Esophagus (tissue), 2 donors: ENCODE measurements at regions not wholly inside any gene's neighbourhood (a gene's known extent, or its start where the extent isn't known, plus 50 kb on each side); places are given as distances from the start of the nearest gene placed in this dataset.

Experiments
- H3K27ac ChIP-seq, 2 donors: one replicate each; pipeline ENCODE4 v1.5.1; 2013; ENCODE audit warnings: low read depth in 2 of 2, mild to moderate bottlenecking in 2 of 2, inconsistent platforms in 1 of 2, low read length in 1 of 2, moderate library complexity in 1 of 2
- H3K27me3 ChIP-seq, 2 donors: one replicate each; pipeline ENCODE4 v1.6.1; 2013; ENCODE audit warnings: low read length in 2 of 2, control low read depth in 1 of 2, mild to moderate bottlenecking in 1 of 2; ENCODE audit not compliant: insufficient read depth in 2 of 2, control insufficient read depth in 1 of 2
- H3K36me3 ChIP-seq, 2 donors: one replicate each; pipeline ENCODE4 v1.6.1; 2013; ENCODE audit warnings: low read length in 1 of 2; ENCODE audit not compliant: control insufficient read depth in 2 of 2, insufficient read depth in 2 of 2
- H3K4me1 ChIP-seq, 2 donors: one replicate each; pipeline ENCODE4 v1.6.1; 2013; ENCODE audit warnings: low read length in 1 of 2; ENCODE audit not compliant: control insufficient read depth in 2 of 2, insufficient read depth in 2 of 2
- H3K4me3 ChIP-seq, 2 donors: one replicate each; pipeline ENCODE4 v1.5.1; 2013; ENCODE audit warnings: low read length in 2 of 2, mild to moderate bottlenecking in 2 of 2, low read depth in 1 of 2, moderate library complexity in 1 of 2
- H3K9me3 ChIP-seq, 2 donors: one replicate each; pipeline ENCODE4 v1.6.1; 2013; ENCODE audit warnings: mild to moderate bottlenecking in 2 of 2, low read depth in 1 of 2, low read length in 1 of 2, moderate library complexity in 1 of 2; ENCODE audit not compliant: control insufficient read depth in 2 of 2, insufficient read depth in 1 of 2
- WGBS, 2 donors: extraction: QIAGEN DNeasy Blood & Tissue Kit; methylation state at CpG; one replicate each; pipeline ENCODE4 v1.1.7; 2013; 5-methylcytosine and 5-hydroxymethylcytosine counted together
- donor health status: healthy with polysubstance abuse.
- donor health status: Bipolar disorder and iron deficiency.

DNA sequence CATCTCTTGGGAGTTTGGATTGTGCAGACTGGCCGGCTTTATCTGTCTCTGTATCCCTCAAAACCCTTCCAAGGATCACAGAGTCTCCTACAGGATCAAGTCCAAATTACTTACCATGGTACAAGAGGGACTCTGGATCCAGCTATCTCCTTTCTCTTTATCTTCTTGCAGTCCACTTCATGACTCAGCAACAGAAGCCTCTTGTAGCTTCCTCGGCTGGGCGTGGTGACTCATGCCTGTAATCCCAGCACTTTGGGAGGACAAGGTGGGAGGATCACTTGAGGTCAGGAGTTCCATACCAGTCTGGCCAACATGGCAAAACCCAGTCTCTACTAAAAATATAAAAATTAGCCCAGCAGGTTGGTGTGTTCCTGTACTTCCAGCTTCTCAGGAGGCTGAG, 189.7 kb downstream of the BCAT1 start:
- H3K27me3 ChIP-seq: no peaks in the 10 kb centered on the region
- no peaks in the 10 kb centered on the region for H3K36me3 ChIP-seq
- no peak overlapping the region for H3K27ac ChIP-seq
- WGBS, 2 donors: 77 to 94% methylated on average over 3 of the region's 3 CpGs
- H3K4me1 ChIP-seq: no peaks in the 10 kb centered on the region
- H3K4me3 ChIP-seq: no peak overlapping the region
- no peaks in the 10 kb centered on the region for H3K9me3 ChIP-seq

DNA sequence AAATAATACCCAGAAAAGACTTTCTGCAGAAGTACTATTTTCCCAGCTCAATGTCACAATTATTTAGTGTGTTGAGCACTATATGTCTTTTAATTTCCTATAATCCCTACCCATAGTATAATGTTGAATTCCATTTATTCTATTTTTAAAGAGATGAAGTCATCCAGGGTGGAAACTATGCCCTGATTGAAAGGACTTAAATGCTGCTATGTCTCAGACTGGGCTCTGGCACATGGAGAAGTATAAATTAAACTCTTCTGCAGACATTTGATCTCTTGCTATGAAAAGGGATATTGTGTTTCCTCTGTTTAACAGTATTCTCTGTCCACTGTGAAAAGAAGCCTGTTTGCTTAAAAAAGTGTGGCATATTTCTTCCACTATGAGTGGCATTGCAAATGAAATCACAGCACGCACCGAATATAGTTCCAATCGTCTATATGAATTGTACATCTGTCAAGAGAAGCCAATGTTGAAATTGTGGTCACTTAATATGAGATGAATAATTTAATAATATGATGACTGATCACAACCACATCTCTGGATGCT, 192.3 kb downstream of the BCAT1 start:
- WGBS, 2 donors: 83 to 84% methylated on average over 3 of the region's 3 CpGs
- Histone ChIP-seq H3K36me3 (no peaks in the 10 kb centered on the region), H3K27ac (no peak overlapping the region), H3K27me3 (no peaks in the 10 kb centered on the region), H3K4me1 (no peaks in the 10 kb centered on the region), H3K9me3 (no peaks in the 10 kb centered on the region), H3K4me3 (no peak overlapping the region)

DNA sequence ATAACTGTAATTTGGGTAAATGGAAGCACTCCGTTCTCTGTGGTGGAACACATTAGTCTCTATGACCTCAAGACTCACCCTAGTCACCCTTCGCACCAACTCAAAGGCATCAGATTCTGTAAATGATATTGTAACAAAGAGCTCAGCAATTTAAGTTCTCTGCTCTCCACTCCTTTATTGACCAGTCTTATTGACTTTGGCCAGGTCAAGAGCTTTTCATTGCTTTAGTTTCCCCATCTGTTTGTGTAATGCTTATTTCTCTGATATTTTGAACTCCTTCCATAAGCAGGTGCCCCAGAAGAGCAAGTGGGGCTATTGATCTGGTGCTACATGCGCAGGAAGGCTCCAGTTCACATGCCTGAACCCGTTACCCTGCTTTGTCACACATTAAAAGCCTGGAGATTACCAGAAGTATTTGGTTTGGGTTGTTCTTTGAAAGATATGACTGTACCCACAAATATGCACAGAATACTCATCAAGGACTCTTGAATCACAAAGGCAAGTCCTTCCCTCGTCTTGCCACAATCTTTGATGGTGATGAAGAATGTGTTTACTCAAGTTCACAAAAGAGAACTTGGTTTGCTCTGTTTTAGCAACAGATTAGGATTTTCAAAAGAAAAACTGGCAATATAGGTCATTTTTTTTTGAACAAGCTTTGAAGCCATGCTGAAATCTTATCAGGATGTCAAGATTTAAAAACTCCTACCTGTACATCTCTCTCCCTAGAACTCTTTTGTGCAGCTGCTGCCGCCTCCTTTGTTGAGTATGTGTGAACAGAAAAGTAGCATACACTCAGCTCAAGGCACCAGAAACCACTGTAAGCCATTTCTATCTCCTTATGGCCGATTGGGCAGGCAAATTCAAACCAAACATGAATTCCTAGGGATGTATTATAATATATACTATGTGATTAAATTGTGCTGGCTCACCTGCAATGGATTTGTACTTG, 193.9 kb downstream of the BCAT1 start:
- H3K27me3 ChIP-seq: no peaks in the 10 kb centered on the region
- 52 to 53% methylated on average over 7 of the region's 7 CpGs for WGBS, 2 donors
- peak overlapping the region in 1 of 2 donors; percentile 18 for H3K27ac ChIP-seq
- no peak overlapping the region for H3K4me3 ChIP-seq
- no peaks in the 10 kb centered on the region for H3K9me3 ChIP-seq
- no peaks in the 10 kb centered on the region for H3K4me1 ChIP-seq
- no peaks in the 10 kb centered on the region for H3K36me3 ChIP-seq

DNA sequence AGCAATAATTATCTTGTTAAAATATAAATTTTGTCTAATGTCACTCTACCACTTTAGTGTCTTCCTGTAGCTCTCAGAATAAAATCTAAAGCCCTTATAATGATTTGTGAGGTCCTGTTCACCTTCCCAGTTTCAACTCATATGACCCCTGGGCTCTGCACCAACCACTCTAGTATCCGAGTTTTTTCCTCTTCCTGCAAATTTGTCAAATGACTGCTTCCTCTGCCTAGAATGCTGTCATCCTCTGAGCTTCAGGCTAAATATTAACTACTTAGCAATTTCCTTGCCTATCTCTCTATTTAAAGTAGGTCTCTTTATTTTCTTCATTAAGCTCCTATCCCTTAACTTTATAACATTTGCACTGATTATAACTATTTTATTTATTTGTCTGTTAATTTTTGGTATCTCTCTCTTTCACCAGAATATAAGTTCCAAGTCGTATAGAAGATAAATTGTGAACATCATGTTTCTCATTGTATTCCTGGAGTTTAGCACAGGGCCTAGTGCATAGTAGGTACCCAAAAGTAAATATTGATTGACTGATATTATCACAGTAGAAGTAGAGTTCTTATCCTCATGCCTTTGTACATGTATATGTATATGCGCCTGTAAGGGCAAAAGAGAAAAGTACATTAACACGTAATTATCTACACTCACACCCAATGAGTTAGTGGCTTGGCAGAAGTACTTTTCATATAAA, 196.0 kb downstream of the BCAT1 start:
- H3K9me3 ChIP-seq: no peaks in the 10 kb centered on the region
- no peaks in the 10 kb centered on the region for H3K36me3 ChIP-seq
- no peaks in the 10 kb centered on the region for H3K4me1 ChIP-seq
- H3K4me3 ChIP-seq: no peak overlapping the region
- H3K27ac ChIP-seq: no peak overlapping the region
- WGBS, 2 donors: 71 to 80% methylated on average over 4 of the region's 4 CpGs
- H3K27me3 ChIP-seq: no peaks in the 10 kb centered on the region

DNA sequence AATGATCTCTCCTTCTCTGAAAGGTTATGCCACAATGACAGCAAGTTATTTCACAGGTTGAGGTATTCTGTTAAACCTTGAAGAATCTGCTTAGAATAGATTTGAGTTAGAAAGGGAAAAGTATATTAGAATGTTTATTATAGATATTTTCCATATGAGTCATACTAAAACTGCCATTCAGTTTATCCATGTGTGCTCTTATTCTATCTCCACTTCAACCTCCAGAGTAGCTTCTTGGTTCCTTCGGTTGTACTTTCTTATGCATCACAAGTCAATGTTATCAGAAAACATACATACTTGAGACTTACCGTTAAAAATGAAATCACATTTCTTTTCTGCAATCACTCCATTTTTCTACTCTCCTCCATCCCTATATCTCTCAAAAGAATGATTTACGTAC, 197.7 kb downstream of the BCAT1 start:
- 82 to 89% methylated on average over 3 of the region's 3 CpGs for WGBS, 2 donors
- no peaks in the 10 kb centered on the region for H3K36me3 ChIP-seq
- no peak overlapping the region for H3K27ac ChIP-seq
- H3K9me3 ChIP-seq: no peaks in the 10 kb centered on the region
- H3K4me3 ChIP-seq: no peak overlapping the region
- H3K4me1 ChIP-seq: no peaks in the 10 kb centered on the region
- H3K27me3 ChIP-seq: no peaks in the 10 kb centered on the region

DNA sequence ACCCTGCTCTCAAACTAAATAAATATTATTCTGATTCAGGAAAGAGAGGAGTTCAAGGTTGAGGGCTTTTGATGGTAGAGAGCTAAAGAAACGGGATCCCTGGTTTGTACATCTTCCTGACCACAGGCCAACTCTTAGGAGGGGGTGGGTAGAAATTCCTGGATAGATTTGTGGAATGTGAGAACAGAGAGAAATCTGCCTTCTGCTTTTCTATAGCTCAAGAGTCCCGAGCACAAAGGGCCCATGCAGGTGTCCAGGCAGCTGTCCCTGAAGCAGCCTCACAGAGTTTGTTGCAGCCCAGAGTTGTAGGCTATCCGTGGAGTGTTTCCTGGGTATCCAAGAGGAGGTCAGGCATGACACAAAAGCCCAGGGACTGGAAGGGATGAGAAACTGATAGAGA, 198.6 kb downstream of the BCAT1 start:
- H3K9me3 ChIP-seq: no peaks in the 10 kb centered on the region
- WGBS, 2 donors: 66 to 72% methylated on average over 3 of the region's 3 CpGs
- no peaks in the 10 kb centered on the region for H3K36me3 ChIP-seq
- no peak overlapping the region for H3K4me3 ChIP-seq
- H3K4me1 ChIP-seq: no peaks in the 10 kb centered on the region
- H3K27me3 ChIP-seq: no peaks in the 10 kb centered on the region
- H3K27ac ChIP-seq: no peak overlapping the region

DNA sequence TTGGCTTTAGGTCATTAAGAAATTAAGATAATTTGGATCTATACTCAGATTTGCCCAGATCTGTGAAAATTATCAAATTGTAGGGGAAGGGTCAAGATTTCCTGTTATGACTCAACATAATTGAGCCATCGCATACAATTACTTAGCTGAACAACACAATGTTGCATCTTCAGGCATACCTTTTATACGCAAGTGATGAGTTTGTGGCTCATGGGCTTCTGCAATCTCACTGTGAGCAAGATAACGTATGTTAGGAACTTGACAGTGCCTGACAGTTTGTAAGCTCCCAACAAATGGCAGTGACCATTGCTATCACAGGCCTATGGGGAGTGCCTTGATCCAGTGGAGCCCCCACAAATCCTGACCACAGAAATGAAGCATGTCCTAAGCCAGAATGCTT, 199.7 kb downstream of the BCAT1 start:
- Histone ChIP-seq H3K9me3 (no peaks in the 10 kb centered on the region), H3K36me3 (no peaks in the 10 kb centered on the region), H3K27me3 (no peaks in the 10 kb centered on the region), H3K4me1 (no peaks in the 10 kb centered on the region), H3K4me3 (no peak overlapping the region), H3K27ac (no peak overlapping the region)
- WGBS, 2 donors: 90 to 92% methylated on average over 3 of the region's 3 CpGs

DNA sequence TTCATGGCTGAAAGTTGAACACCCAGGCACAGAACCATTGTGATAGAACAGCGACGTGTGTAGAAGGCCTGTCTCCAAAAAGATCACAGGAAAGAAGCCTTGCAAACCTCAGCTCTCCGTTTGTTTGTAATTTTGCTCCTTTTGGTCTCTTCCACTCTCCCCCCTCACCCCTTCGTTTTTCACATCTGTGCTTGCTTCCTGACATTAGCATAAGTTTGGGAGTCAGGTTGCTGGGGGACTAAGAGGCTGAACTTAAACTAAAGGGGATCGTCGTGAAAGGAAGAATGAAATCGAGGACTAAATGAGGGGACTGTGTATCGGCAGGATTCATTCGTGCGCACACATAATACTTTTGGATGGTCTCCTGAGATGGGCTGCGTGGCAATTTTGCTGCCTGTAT, 200.6 kb downstream of the BCAT1 start:
- no peak overlapping the region for H3K27ac ChIP-seq
- H3K27me3 ChIP-seq: no peaks in the 10 kb centered on the region
- no peaks in the 10 kb centered on the region for H3K4me1 ChIP-seq
- 76 to 78% methylated on average over 11 of the region's 11 CpGs for WGBS, 2 donors
- no peaks in the 10 kb centered on the region for H3K36me3 ChIP-seq
- H3K4me3 ChIP-seq: no peak overlapping the region
- H3K9me3 ChIP-seq: no peaks in the 10 kb centered on the region

DNA sequence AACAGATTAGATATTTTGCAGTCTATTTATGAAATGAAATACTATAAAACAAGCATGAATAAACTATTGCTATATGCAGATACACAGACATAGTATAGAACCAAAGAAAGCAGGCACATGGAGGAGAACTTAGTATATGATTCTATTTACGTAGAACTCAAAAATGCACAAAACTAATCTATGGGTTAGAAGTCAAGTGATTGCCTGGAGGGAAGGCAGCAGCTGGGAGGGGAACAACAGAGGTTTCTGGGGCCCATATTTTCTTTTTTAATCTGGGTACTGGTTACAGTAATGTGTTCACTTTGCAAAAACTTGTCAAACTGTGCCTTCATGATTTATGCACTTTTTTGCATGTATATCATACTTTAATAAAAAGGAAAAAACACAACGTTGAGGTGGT, 202.0 kb downstream of the BCAT1 start:
- Histone ChIP-seq H3K36me3 (no peaks in the 10 kb centered on the region), H3K27me3 (no peaks in the 10 kb centered on the region), H3K9me3 (peaks cover 0 to 2% of the 10 kb centered on the region in 2 donors), H3K4me1 (no peaks in the 10 kb centered on the region), H3K4me3 (no peak overlapping the region), H3K27ac (no peak overlapping the region)
- 60 to 67% methylated on average over 2 of the region's 2 CpGs for WGBS, 2 donors
